Loucy (cell line): ENCODE measurements at regions not wholly inside any gene's neighbourhood (a gene's known extent, or its start where the extent isn't known, plus 50 kb on each side); places are given as distances from the start of the nearest gene placed in this dataset.

ENCODE experiments used
- H2AFZ ChIP-seq: fragments of 200-600 bp; sonication (generic); 2 replicates; pipeline ENCODE4 v1.6.0; 2016; ENCODE audit warnings: antibody characterized with exemption, mild to moderate bottlenecking, low read length, moderate library complexity
- H3F3A ChIP-seq: fragments of 200-600 bp; 2 replicates; pipeline ENCODE4 v1.6.0; 2016; ENCODE audit warnings: antibody characterized with exemption, low read depth, mild to moderate bottlenecking
- H3K27me3 ChIP-seq: fragments of 200-600 bp; sonication (generic); 2 replicates; pipeline ENCODE4 v1.6.1; 2014; ENCODE audit warnings: low read length, mild to moderate bottlenecking; ENCODE audit not compliant: insufficient read depth, poor library complexity, severe bottlenecking
- H3K36me3 ChIP-seq: fragments of 200-600 bp; sonication (generic); 2 replicates; pipeline ENCODE4 v1.6.1; 2016; ENCODE audit warnings: low read length; ENCODE audit not compliant: insufficient read depth
- H3K4me1 ChIP-seq: fragments of 200-600 bp; sonication (generic); 2 replicates; pipeline ENCODE4 v1.5.1; 2014; ENCODE audit warnings: low read length, mild to moderate bottlenecking; ENCODE audit not compliant: insufficient read depth, poor library complexity, severe bottlenecking
- H3K4me2 ChIP-seq: fragments of 200-600 bp; sonication (generic); 2 replicates; pipeline ENCODE4 v1.6.0; 2014; ENCODE audit warnings: antibody characterized with exemption, low read length, low read depth, mild to moderate bottlenecking; ENCODE audit not compliant: poor library complexity, severe bottlenecking
- H3K4me3 ChIP-seq: fragments of 200-600 bp; sonication (generic); 2 replicates; pipeline ENCODE4 v1.5.1; 2014; ENCODE audit warnings: low read length, mild to moderate bottlenecking, mixed read lengths; ENCODE audit not compliant: poor library complexity, severe bottlenecking
- H3K79me2 ChIP-seq: fragments of 200-600 bp; sonication (generic); 2 replicates; pipeline ENCODE4 v1.6.1; 2014; ENCODE audit warnings: low read length; ENCODE audit not compliant: insufficient read depth
- H3K9ac ChIP-seq: fragments of 200-600 bp; sonication (generic); 2 replicates; pipeline ENCODE4 v1.6.0; 2014; ENCODE audit warnings: mild to moderate bottlenecking, low read depth, low read length, moderate library complexity; ENCODE audit not compliant: poor library complexity, severe bottlenecking
- H3K9me2 ChIP-seq: fragments of 200-600 bp; sonication (generic); replicated peaks from 2 replicates; pipeline ENCODE4 v1.6.1; 2016; ENCODE audit warnings: low read depth, low read length, mixed read lengths
- H3K9me3 ChIP-seq: fragments of 200-600 bp; sonication (generic); 2 replicates; pipeline ENCODE4 v1.6.1; 2014; ENCODE audit warnings: mild to moderate bottlenecking, antibody characterized with exemption, low read length, low read depth; ENCODE audit not compliant: insufficient read depth
- H4K20me1 ChIP-seq: fragments of 200-600 bp; sonication (generic); 2 replicates; pipeline ENCODE4 v1.6.0; 2014; ENCODE audit warnings: antibody characterized with exemption, low read length, mild to moderate bottlenecking; ENCODE audit not compliant: insufficient read depth, poor library complexity, severe bottlenecking
- EZH2phosphoT487 ChIP-seq: fragments of 200-600 bp; IDR thresholded peaks from 2 replicates; pipeline ENCODE4 v1.6.1; 2018; ENCODE audit warnings: antibody characterized with exemption, mild to moderate bottlenecking, moderate library complexity, borderline replicate concordance
- TF ChIP-seq, protein P1 (sequence below): fragments of 200-600 bp; sonication (generic); conservative IDR thresholded peaks from 2 replicates; pipeline ENCODE4 v1.5.1; 2014; ENCODE audit warnings: mild to moderate bottlenecking, antibody characterized with exemption, low read length

DNA sequence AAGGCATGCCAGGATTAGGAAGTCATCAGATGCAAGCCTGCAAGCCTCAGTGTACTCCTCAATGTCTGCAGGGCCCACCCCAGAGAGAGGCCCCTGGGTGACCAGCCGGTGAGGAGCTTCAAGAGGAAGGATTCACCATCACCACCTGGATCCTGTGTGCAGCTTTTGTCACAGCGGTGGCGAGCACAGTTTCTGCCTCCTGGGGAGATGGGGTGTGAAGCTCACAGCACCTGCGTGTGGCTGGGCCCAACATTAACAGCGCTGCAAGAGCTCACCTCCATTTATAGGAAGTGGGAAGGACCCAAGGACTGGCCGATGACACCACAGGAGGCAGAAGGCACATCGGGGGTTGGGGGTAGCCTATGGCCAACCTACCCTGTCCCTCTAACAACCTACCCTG lies 235.3 kb downstream of the CTTN start:
- Histone ChIP-seq H3K4me2 (no peak overlapping the region), H3K9ac (no peak overlapping the region), H3K9me2 (no peaks in the 10 kb centered on the region), H4K20me1 (no peaks in the 10 kb centered on the region), H3K79me2 (no peaks in the 10 kb centered on the region), H3K4me3 (no peak overlapping the region), H3K4me1 (no peaks in the 10 kb centered on the region), H2AFZ (no peak overlapping the region), H3K9me3 (peaks cover 18% of the 10 kb centered on the region), H3F3A (no peaks in the 10 kb centered on the region), H3K27me3 (no peaks in the 10 kb centered on the region), H3K36me3 (no peaks in the 10 kb centered on the region)
- TF ChIP-seq, protein P1, sequence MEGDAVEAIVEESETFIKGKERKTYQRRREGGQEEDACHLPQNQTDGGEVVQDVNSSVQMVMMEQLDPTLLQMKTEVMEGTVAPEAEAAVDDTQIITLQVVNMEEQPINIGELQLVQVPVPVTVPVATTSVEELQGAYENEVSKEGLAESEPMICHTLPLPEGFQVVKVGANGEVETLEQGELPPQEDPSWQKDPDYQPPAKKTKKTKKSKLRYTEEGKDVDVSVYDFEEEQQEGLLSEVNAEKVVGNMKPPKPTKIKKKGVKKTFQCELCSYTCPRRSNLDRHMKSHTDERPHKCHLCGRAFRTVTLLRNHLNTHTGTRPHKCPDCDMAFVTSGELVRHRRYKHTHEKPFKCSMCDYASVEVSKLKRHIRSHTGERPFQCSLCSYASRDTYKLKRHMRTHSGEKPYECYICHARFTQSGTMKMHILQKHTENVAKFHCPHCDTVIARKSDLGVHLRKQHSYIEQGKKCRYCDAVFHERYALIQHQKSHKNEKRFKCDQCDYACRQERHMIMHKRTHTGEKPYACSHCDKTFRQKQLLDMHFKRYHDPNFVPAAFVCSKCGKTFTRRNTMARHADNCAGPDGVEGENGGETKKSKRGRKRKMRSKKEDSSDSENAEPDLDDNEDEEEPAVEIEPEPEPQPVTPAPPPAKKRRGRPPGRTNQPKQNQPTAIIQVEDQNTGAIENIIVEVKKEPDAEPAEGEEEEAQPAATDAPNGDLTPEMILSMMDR: no peak
- no peak for TF ChIP-seq EZH2phosphoT487

DNA sequence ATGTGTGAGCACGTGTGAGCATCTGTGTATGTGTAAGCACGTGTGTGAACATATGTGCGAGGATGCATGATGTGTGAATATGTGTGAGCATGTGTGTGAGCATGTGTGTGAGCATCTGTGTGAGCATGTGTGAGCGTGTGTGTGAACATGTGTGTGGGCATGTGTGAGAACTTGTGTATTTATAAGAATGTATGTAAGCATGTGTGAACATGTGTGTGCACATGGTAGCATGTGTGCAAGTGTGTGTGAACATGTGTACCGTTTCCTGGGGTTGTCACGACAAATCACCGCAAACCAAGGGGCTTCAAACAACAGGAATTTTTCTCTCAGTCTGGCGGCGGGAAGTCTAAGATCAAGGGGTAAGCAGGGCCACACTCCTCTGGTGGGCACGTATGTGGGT lies 238.3 kb downstream of the CTTN start:
- Histone ChIP-seq H3K9me2 (no peaks in the 10 kb centered on the region), H3K4me3 (no peak overlapping the region), H3K79me2 (no peaks in the 10 kb centered on the region), H2AFZ (no peak overlapping the region), H3K9me3 (peaks cover 17% of the 10 kb centered on the region), H3K27me3 (no peaks in the 10 kb centered on the region), H4K20me1 (no peaks in the 10 kb centered on the region), H3K9ac (no peak overlapping the region), H3F3A (no peaks in the 10 kb centered on the region), H3K36me3 (no peaks in the 10 kb centered on the region), H3K4me2 (no peak overlapping the region), H3K4me1 (no peaks in the 10 kb centered on the region)
- TF ChIP-seq EZH2phosphoT487: no peak
- TF ChIP-seq, protein P1: no peak

DNA sequence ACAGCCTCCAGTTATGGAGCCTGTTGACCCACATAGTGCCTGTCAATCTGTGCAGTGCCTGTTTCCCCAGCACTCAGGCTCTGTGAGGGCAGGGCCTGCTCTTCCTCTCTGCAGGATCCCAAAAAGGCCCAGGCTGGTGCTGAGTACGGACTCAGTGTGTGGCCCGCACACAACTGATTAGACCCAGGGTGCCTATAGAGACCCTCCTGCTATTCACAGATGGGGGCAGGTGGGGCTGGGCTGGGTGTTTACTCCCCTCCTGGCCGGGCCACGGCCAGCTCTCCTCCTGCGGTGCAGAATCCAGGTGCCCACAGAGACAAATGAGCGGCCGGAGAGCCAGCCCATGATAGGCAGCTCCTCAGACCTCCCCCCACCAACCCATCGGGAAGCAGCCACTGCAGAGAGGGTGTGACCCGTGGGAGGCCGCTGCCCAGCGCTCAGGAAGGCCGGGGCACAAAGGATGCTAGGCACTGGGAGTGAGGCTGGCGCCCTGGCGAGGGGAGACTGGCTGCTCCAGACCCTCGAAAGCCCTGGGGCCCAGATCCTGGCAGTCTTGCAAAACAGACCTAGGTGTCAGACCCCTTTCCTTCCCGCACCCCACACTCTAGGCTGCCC lies 239.0 kb downstream of the CTTN start:
- Histone ChIP-seq H3F3A (no peaks in the 10 kb centered on the region), H4K20me1 (no peaks in the 10 kb centered on the region), H3K4me1 (no peaks in the 10 kb centered on the region), H2AFZ (no peak overlapping the region), H3K4me3 (no peak overlapping the region), H3K79me2 (no peaks in the 10 kb centered on the region), H3K4me2 (no peak overlapping the region), H3K9me3 (peaks cover 17% of the 10 kb centered on the region), H3K36me3 (no peaks in the 10 kb centered on the region), H3K9me2 (no peaks in the 10 kb centered on the region), H3K9ac (no peak overlapping the region), H3K27me3 (no peaks in the 10 kb centered on the region)
- no peak for TF ChIP-seq EZH2phosphoT487
- TF ChIP-seq, protein P1: no peak
